Hindlimb muscle (tissue), 1 donor: ENCODE measurements at regions not wholly inside any gene's neighbourhood (a gene's known extent, or its start where the extent isn't known, plus 50 kb on each side); places are given as distances from the start of the nearest gene placed in this dataset.

Source experiments
- DNase-seq: peaks from one replicate; pipeline ENCODE4 v3.0.0-alpha.2; 2013

GRCh38 chr12:30144777-30145683 is 361.3 kb upstream of the TMTC1 start:
- DNase-seq, result no peak

- DNase-seq, result no peak
Measured at GRCh38 chr12:30142301-30142700, 358.6 kb upstream of the TMTC1 start.

GRCh38 chr12:30138483-30138882 is 354.7 kb upstream of the TMTC1 start:
- no peak for DNase-seq

- DNase-seq, result no peak
Measured at GRCh38 chr12:30136696-30137095, 353.0 kb upstream of the TMTC1 start.

- DNase-seq, result no peak
Measured at GRCh38 chr12:30135776-30136175, 352.0 kb upstream of the TMTC1 start.

- DNase-seq, result no peak
Measured at GRCh38 chr12:30134229-30134628, 350.5 kb upstream of the TMTC1 start.

- no peak for DNase-seq
Measured at GRCh38 chr12:30126944-30127343, 343.2 kb upstream of the TMTC1 start.

GRCh38 chr12:30120522-30120921 is 336.8 kb upstream of the TMTC1 start:
- no peak for DNase-seq

- DNase-seq, result no peak
Measured at GRCh38 chr12:30117483-30117882, 333.7 kb upstream of the TMTC1 start.

GRCh38 chr12:30111719-30112118 is 328.0 kb upstream of the TMTC1 start:
- DNase-seq, result no peak

GRCh38 chr12:30110958-30111586 is 327.3 kb upstream of the TMTC1 start:
- no peak for DNase-seq

GRCh38 chr12:30110498-30110897 is 326.8 kb upstream of the TMTC1 start:
- no peak for DNase-seq

GRCh38 chr12:30108666-30109065 is 324.9 kb upstream of the TMTC1 start:
- DNase-seq, result no peak

GRCh38 chr12:30106204-30106965 is 322.6 kb upstream of the TMTC1 start:
- DNase-seq, result no peak

- no peak for DNase-seq
Measured at GRCh38 chr12:30105505-30105904, 321.8 kb upstream of the TMTC1 start.

GRCh38 chr12:30104971-30105370 is 321.2 kb upstream of the TMTC1 start:
- DNase-seq, result no peak

GRCh38 chr12:30100741-30101140 is 317.0 kb upstream of the TMTC1 start:
- no peak for DNase-seq

GRCh38 chr12:30098677-30099076 is 314.9 kb upstream of the TMTC1 start:
- DNase-seq, result no peak

- no peak for DNase-seq
Measured at GRCh38 chr12:30095511-30095910, 311.8 kb upstream of the TMTC1 start.

- DNase-seq, result no peak
Measured at GRCh38 chr12:30092983-30093617, 309.4 kb upstream of the TMTC1 start.

- DNase-seq, result no peak
Measured at GRCh38 chr12:30090258-30090657, 306.5 kb upstream of the TMTC1 start.

- DNase-seq, result no peak
Measured at GRCh38 chr12:30088259-30088995, 304.7 kb upstream of the TMTC1 start.
